ENCODE measurements at regions not wholly inside any gene's neighbourhood (a gene's known extent, or its start where the extent isn't known, plus 50 kb on each side); places are given as distances from the start of the nearest gene placed in this dataset.

- TF ChIP-seq, protein P1, sequence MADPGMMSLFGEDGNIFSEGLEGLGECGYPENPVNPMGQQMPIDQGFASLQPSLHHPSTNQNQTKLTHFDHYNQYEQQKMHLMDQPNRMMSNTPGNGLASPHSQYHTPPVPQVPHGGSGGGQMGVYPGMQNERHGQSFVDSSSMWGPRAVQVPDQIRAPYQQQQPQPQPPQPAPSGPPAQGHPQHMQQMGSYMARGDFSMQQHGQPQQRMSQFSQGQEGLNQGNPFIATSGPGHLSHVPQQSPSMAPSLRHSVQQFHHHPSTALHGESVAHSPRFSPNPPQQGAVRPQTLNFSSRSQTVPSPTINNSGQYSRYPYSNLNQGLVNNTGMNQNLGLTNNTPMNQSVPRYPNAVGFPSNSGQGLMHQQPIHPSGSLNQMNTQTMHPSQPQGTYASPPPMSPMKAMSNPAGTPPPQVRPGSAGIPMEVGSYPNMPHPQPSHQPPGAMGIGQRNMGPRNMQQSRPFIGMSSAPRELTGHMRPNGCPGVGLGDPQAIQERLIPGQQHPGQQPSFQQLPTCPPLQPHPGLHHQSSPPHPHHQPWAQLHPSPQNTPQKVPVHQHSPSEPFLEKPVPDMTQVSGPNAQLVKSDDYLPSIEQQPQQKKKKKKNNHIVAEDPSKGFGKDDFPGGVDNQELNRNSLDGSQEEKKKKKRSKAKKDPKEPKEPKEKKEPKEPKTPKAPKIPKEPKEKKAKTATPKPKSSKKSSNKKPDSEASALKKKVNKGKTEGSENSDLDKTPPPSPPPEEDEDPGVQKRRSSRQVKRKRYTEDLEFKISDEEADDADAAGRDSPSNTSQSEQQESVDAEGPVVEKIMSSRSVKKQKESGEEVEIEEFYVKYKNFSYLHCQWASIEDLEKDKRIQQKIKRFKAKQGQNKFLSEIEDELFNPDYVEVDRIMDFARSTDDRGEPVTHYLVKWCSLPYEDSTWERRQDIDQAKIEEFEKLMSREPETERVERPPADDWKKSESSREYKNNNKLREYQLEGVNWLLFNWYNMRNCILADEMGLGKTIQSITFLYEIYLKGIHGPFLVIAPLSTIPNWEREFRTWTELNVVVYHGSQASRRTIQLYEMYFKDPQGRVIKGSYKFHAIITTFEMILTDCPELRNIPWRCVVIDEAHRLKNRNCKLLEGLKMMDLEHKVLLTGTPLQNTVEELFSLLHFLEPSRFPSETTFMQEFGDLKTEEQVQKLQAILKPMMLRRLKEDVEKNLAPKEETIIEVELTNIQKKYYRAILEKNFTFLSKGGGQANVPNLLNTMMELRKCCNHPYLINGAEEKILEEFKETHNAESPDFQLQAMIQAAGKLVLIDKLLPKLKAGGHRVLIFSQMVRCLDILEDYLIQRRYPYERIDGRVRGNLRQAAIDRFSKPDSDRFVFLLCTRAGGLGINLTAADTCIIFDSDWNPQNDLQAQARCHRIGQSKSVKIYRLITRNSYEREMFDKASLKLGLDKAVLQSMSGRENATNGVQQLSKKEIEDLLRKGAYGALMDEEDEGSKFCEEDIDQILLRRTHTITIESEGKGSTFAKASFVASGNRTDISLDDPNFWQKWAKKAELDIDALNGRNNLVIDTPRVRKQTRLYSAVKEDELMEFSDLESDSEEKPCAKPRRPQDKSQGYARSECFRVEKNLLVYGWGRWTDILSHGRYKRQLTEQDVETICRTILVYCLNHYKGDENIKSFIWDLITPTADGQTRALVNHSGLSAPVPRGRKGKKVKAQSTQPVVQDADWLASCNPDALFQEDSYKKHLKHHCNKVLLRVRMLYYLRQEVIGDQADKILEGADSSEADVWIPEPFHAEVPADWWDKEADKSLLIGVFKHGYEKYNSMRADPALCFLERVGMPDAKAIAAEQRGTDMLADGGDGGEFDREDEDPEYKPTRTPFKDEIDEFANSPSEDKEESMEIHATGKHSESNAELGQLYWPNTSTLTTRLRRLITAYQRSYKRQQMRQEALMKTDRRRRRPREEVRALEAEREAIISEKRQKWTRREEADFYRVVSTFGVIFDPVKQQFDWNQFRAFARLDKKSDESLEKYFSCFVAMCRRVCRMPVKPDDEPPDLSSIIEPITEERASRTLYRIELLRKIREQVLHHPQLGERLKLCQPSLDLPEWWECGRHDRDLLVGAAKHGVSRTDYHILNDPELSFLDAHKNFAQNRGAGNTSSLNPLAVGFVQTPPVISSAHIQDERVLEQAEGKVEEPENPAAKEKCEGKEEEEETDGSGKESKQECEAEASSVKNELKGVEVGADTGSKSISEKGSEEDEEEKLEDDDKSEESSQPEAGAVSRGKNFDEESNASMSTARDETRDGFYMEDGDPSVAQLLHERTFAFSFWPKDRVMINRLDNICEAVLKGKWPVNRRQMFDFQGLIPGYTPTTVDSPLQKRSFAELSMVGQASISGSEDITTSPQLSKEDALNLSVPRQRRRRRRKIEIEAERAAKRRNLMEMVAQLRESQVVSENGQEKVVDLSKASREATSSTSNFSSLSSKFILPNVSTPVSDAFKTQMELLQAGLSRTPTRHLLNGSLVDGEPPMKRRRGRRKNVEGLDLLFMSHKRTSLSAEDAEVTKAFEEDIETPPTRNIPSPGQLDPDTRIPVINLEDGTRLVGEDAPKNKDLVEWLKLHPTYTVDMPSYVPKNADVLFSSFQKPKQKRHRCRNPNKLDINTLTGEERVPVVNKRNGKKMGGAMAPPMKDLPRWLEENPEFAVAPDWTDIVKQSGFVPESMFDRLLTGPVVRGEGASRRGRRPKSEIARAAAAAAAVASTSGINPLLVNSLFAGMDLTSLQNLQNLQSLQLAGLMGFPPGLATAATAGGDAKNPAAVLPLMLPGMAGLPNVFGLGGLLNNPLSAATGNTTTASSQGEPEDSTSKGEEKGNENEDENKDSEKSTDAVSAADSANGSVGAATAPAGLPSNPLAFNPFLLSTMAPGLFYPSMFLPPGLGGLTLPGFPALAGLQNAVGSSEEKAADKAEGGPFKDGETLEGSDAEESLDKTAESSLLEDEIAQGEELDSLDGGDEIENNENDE (IDR thresholded peaks at IDR 0.05; ENCODE audit: insufficient replicate concordance, low read length), result no peak
- TF ChIP-seq EZH2 (IDR thresholded peaks at IDR 0.05; ENCODE audit: low read depth, low read length, severe bottlenecking), result no peak
- no peak for TF ChIP-seq RAD21 (IDR thresholded peaks at IDR 0.05 in 1 of 2, conservative IDR thresholded peaks at IDR 0.05 in 1 of 2; ENCODE audit: low read depth in 2 of 2, low read length in 2 of 2)
- no peak for TF ChIP-seq TEAD4 (IDR thresholded peaks at IDR 0.05; ENCODE audit: low read depth, low read length)
Measured at GRCh38 chr17:77433385-77434135, 292.8 kb downstream of the SEC14L1 start (continued).
